Adipocyte (in vitro differentiated cells): ENCODE measurements at regions not wholly inside any gene's neighbourhood (a gene's known extent, or its start where the extent isn't known, plus 50 kb on each side); places are given as distances from the start of the nearest gene placed in this dataset.

ENCODE experiments used
- DNase-seq: peaks from one replicate; pipeline ENCODE4 v3.0.0-alpha.2; 2015; ENCODE audit warnings: low read depth
- H3K27me3 ChIP-seq: replicated peaks from 2 replicates; pipeline ENCODE4 v1.7.0; 2013; ENCODE audit warnings: mild to moderate bottlenecking, low read length, moderate library complexity; ENCODE audit not compliant: control insufficient read depth, insufficient read depth
- H3K36me3 ChIP-seq: 2 replicates; pipeline ENCODE4 v1.7.0; 2013; ENCODE audit warnings: low read length, mild to moderate bottlenecking, moderate library complexity; ENCODE audit not compliant: control insufficient read depth, insufficient read depth, severe bottlenecking
- H3K4me1 ChIP-seq: 2 replicates; pipeline ENCODE4 v1.7.0; 2013; ENCODE audit warnings: mild to moderate bottlenecking, low read length, moderate library complexity; ENCODE audit not compliant: control insufficient read depth, insufficient read depth
- H3K4me3 ChIP-seq: 2 replicates; pipeline ENCODE4 v1.7.0; 2013; ENCODE audit warnings: mild to moderate bottlenecking, low read length, moderate library complexity
- H3K9ac ChIP-seq: 2 replicates; pipeline ENCODE4 v1.7.0; 2013; ENCODE audit warnings: mild to moderate bottlenecking, low read length, moderate library complexity
- H3K9me3 ChIP-seq: 2 replicates; pipeline ENCODE4 v1.7.0; 2013; ENCODE audit warnings: mild to moderate bottlenecking, low read length, moderate library complexity; ENCODE audit not compliant: control insufficient read depth

GRCh38 chr7:116145245-116145852 is 65.0 kb upstream of the TES start:
- Histone ChIP-seq H3K4me1 (peaks cover 3% of the 10 kb centered on the region), H3K27me3 (no peaks in the 10 kb centered on the region), H3K4me3 (no peak overlapping the region), H3K9ac (no peak overlapping the region), H3K36me3 (no peaks in the 10 kb centered on the region), H3K9me3 (no peaks in the 10 kb centered on the region)
- no peak for DNase-seq

GRCh38 chr7:116148108-116148507 is 62.2 kb upstream of the TES start:
- H3K4me1 ChIP-seq: no peaks in the 10 kb centered on the region
- no peak overlapping the region for H3K9ac ChIP-seq
- H3K4me3 ChIP-seq: no peak overlapping the region
- DNase-seq: no peak
- H3K27me3 ChIP-seq: no peaks in the 10 kb centered on the region
- H3K9me3 ChIP-seq: no peaks in the 10 kb centered on the region
- H3K36me3 ChIP-seq: no peaks in the 10 kb centered on the region

- no peaks in the 10 kb centered on the region for H3K27me3 ChIP-seq
- H3K9ac ChIP-seq: no peak overlapping the region
- H3K36me3 ChIP-seq: no peaks in the 10 kb centered on the region
- no peaks in the 10 kb centered on the region for H3K9me3 ChIP-seq
- H3K4me1 ChIP-seq: no peaks in the 10 kb centered on the region
- no peak for DNase-seq
- no peak overlapping the region for H3K4me3 ChIP-seq
Measured at GRCh38 chr7:116148626-116149025, 61.7 kb upstream of the TES start.

DNA sequence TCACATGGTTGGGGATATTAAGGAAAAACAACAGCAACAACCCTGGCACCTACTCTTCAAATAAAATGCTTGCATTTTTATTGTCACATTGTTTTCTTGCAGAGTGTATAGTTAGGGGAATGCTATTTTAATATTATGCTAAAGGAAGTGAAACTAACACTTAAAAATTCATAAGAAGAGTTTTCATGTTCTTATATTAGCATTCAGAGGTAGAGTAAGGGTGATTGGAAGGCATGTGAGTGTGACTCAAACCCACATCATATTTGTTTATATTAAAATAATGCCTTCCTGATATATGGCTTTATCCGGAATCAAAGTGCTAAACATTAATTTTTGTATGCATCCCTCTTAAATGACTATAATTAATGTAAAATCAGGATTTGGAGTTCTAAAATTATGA is 59.8 kb upstream of the TES start:
- Histone ChIP-seq H3K36me3 (no peaks in the 10 kb centered on the region), H3K9ac (no peak overlapping the region), H3K9me3 (no peaks in the 10 kb centered on the region), H3K4me1 (no peaks in the 10 kb centered on the region), H3K27me3 (no peaks in the 10 kb centered on the region), H3K4me3 (no peak overlapping the region)
- DNase-seq: no peak

DNA sequence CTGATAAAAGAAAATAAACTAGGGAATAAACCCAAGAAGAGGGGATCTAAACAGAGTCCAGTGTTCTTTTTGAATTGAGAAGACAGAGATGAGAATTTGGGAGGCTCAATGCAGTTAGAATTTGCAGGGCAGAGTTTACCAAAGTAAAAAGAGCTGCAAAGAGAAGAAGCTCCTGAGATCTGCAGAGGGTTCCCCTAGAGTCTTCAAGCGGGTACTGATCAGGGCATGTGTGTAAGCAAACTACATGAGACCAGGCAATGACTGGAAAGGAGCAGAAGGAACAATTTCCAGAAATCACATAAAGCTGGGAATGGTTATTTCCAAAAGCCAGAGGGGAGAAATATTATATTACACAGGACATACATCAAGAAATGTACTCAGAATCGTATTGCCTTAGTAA is 58.1 kb upstream of the TES start:
- Histone ChIP-seq H3K9me3 (no peaks in the 10 kb centered on the region), H3K27me3 (no peaks in the 10 kb centered on the region), H3K36me3 (no peaks in the 10 kb centered on the region), H3K9ac (no peak overlapping the region), H3K4me3 (no peak overlapping the region), H3K4me1 (no peaks in the 10 kb centered on the region)
- DNase-seq: no peak

GRCh38 chr7:116153050-116153449 is 57.3 kb upstream of the TES start:
- no peak overlapping the region for H3K4me3 ChIP-seq
- no peaks in the 10 kb centered on the region for H3K4me1 ChIP-seq
- DNase-seq: no peak
- H3K9me3 ChIP-seq: no peaks in the 10 kb centered on the region
- H3K9ac ChIP-seq: no peak overlapping the region
- no peaks in the 10 kb centered on the region for H3K36me3 ChIP-seq
- H3K27me3 ChIP-seq: no peaks in the 10 kb centered on the region

DNA sequence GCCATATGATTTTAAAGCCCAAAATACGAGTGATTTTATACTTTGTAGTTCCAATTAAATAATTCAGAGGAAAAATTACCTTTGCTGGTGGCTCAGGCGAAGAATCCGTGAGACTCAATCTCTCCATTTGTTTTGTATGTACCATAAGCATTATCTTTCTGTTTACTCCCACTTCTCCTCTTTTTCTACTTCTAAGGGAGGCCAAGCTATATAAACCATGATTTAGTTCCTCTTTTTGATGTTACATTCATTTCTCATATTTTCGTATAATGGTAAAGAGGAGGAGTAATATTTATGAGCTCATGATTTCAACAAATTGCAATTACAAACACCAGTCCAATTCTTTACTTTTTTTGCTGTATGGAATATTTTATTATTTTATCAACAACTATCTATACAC is 50.6 kb upstream of the TES start:
- H3K36me3 ChIP-seq: no peaks in the 10 kb centered on the region
- no peaks in the 10 kb centered on the region for H3K9me3 ChIP-seq
- H3K4me1 ChIP-seq: no peaks in the 10 kb centered on the region
- no peaks in the 10 kb centered on the region for H3K27me3 ChIP-seq
- DNase-seq: no peak
- H3K4me3 ChIP-seq: no peak overlapping the region
- no peak overlapping the region for H3K9ac ChIP-seq
